Activated B cell treated with CpG ODN at 0.5 μM for 24 hours (primary cell): ENCODE measurements at regions not wholly inside any gene's neighbourhood (a gene's known extent, or its start where the extent isn't known, plus 50 kb on each side); places are given as distances from the start of the nearest gene placed in this dataset.

Experiments
- ATAC-seq: fragments of 200-7000 bp; cut with Tn5 transposase; one replicate; pipeline ENCODE4 v1.10.0; 2021; ENCODE audit warnings: low read depth, mild to moderate bottlenecking, moderate library complexity
- CTCF ChIA-PET: fragments of 350-600 bp; sonication (Branson Sonifier 250); formaldehyde crosslinking; loops from one replicate; lab custom pipeline; 2021; ENCODE audit warnings: antibody characterized with exemption; lab: Charles Lee
- POLR2A ChIA-PET: fragments of 350-600 bp; sonication (Branson Sonifier 250); formaldehyde crosslinking; loops from one replicate; lab custom pipeline; 2021; ENCODE audit warnings: antibody characterized with exemption; lab: Charles Lee
- DNase-seq: peaks from one replicate; pipeline ENCODE4 v3.0.0; 2022
- H3K27ac Mint-ChIP-seq: one replicate; pipeline ENCODE4 v1.8.0; 2020; ENCODE audit warnings: mixed read lengths
- H3K27me3 Mint-ChIP-seq: one replicate; pipeline ENCODE4 v1.8.0; 2021; ENCODE audit warnings: mixed read lengths
- H3K36me3 Mint-ChIP-seq: one replicate; pipeline ENCODE4 v1.8.0; 2021; ENCODE audit warnings: low read depth, mixed read lengths
- H3K4me1 Mint-ChIP-seq: one replicate; pipeline ENCODE4 v1.8.0; 2021; ENCODE audit warnings: mixed read lengths
- H3K4me3 Mint-ChIP-seq: one replicate; pipeline ENCODE4 v1.8.0; 2020; ENCODE audit warnings: mild to moderate bottlenecking, mixed read lengths
- H3K9me3 Mint-ChIP-seq: one replicate; pipeline ENCODE4 v1.8.0; 2020; ENCODE audit warnings: mixed read lengths
- CTCF ChIP-seq: fragments of 200-600 bp; IDR thresholded peaks from one replicate; pipeline ENCODE4 v1.8.0; 2022; ENCODE audit warnings: antibody characterized with exemption, mild to moderate bottlenecking
- intact Hi-C: fragments of 100-400 bp; cut with micrococcal nuclease; formaldehyde crosslinking; loops from one replicate; pipeline ENCODE4 v1.15.1; 2024

- DNase-seq: no peak
- Mint-ChIP-seq H3K4me1 (no peaks in the 10 kb centered on the region), H3K27me3 (no peaks in the 10 kb centered on the region), H3K36me3 (no peaks in the 10 kb centered on the region), H3K4me3 (no peak overlapping the region), H3K27ac (no peak overlapping the region), H3K9me3 (peaks cover 13% of the 10 kb centered on the region)
- intact Hi-C loops: no loop called here
- no peak for TF ChIP-seq CTCF
- ChIA-PET CTCF (no interaction called here), POLR2A (no interaction called here)
- ATAC-seq: no peak
Measured at GRCh38 chr5:52520171-52520570, 267.5 kb upstream of the ITGA1 start.

GRCh38 chr5:52521236-52521635 is 266.5 kb upstream of the ITGA1 start:
- no peaks in the 10 kb centered on the region for H3K27me3 Mint-ChIP-seq
- CTCF ChIA-PET: no interaction called here
- no peak overlapping the region for H3K4me3 Mint-ChIP-seq

GRCh38 chr5:52523701-52524100 is 264.0 kb upstream of the ITGA1 start:
- ATAC-seq (no peak), DNase-seq (no peak)
- Mint-ChIP-seq H3K9me3 (peaks cover 10% of the 10 kb centered on the region), H3K27ac (no peak overlapping the region), H3K4me1 (no peaks in the 10 kb centered on the region), H3K4me3 (no peak overlapping the region), H3K27me3 (no peaks in the 10 kb centered on the region), H3K36me3 (no peaks in the 10 kb centered on the region)
- intact Hi-C loops: no loop called here
- ChIA-PET CTCF (no interaction called here), POLR2A (no interaction called here)
- no peak for TF ChIP-seq CTCF

More at GRCh38 chr5:52521236-52521635, 266.5 kb upstream of the ITGA1 start:
- Mint-ChIP-seq H3K27ac (no peak overlapping the region), H3K36me3 (no peaks in the 10 kb centered on the region), H3K9me3 (peaks cover 13% of the 10 kb centered on the region), H3K4me1 (no peaks in the 10 kb centered on the region)
- intact Hi-C loops: no loop called here
- ATAC-seq: no peak
- TF ChIP-seq CTCF: no peak
- DNase-seq: no peak
- POLR2A ChIA-PET: no interaction called here

GRCh38 chr5:52531105-52531504 is 256.6 kb upstream of the ITGA1 start:
- no peaks in the 10 kb centered on the region for H3K4me1 Mint-ChIP-seq

GRCh38 chr5:52543594-52543993 is 244.1 kb upstream of the ITGA1 start:
- Mint-ChIP-seq H3K4me3 (no peak overlapping the region), H3K27ac (no peak overlapping the region), H3K9me3 (peaks cover 2% of the 10 kb centered on the region), H3K4me1 (no peaks in the 10 kb centered on the region), H3K27me3 (no peaks in the 10 kb centered on the region), H3K36me3 (no peaks in the 10 kb centered on the region)
- TF ChIP-seq CTCF: no peak
- CTCF ChIA-PET: no interaction called here
- POLR2A ChIA-PET: no interaction called here
- no peak for ATAC-seq
- DNase-seq: no peak
- intact Hi-C loops: no loop called here

More at GRCh38 chr5:52531105-52531504, 256.6 kb upstream of the ITGA1 start:
- Mint-ChIP-seq H3K27ac (no peak overlapping the region), H3K4me3 (no peak overlapping the region), H3K9me3 (peaks cover 14% of the 10 kb centered on the region), H3K27me3 (no peaks in the 10 kb centered on the region), H3K36me3 (no peaks in the 10 kb centered on the region)
- no peak for ATAC-seq
- intact Hi-C loops: no loop called here
- no peak for DNase-seq
- no peak for TF ChIP-seq CTCF
- POLR2A ChIA-PET: no interaction called here
- CTCF ChIA-PET: no interaction called here
